ENCODE measurements at regions not wholly inside any gene's neighbourhood (a gene's known extent, or its start where the extent isn't known, plus 50 kb on each side); places are given as distances from the start of the nearest gene placed in this dataset.

DNA sequence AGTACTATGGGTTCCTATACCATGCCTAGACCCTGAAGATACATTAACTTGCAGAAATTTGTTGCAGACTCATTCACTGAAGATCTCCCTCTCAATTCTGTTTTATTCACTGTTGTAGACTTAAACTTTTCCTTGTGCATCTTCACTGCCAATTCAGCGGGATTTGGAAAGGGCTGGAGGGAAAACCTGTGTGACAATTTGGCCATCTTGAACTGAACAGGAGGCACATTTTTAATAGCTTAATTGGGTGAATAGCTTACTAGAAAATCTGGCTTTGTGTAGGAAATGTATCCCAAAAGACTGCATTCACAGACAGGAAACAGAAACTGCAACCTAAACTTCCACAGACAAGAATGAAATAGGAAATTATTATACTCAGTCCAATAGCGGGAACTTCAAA, 512.3 kb downstream of the XIRP2 start:
- H3K4me1 Mint-ChIP-seq (ENCODE audit: low read depth) = no peaks in the 10 kb centered on the region
- H3K27ac Mint-ChIP-seq = no peak overlapping the region
- peaks cover 10% of the 10 kb centered on the region for H3K9me3 Mint-ChIP-seq
- H3K4me3 Mint-ChIP-seq = no peak overlapping the region
- DNase-seq = no peak
- CTCF ChIA-PET = interaction anchor here (0.6 kb wide), 1 partner anchor 262 kb away, joined by 3 read pairs; no protein-coding TSS in a partner anchor
- H3K36me3 Mint-ChIP-seq (ENCODE audit: low read depth) = no peaks in the 10 kb centered on the region
- intact Hi-C loops (cut with micrococcal nuclease) = no loop called here
- H3K27me3 Mint-ChIP-seq (ENCODE audit: low read depth) = no peaks in the 10 kb centered on the region

DNA sequence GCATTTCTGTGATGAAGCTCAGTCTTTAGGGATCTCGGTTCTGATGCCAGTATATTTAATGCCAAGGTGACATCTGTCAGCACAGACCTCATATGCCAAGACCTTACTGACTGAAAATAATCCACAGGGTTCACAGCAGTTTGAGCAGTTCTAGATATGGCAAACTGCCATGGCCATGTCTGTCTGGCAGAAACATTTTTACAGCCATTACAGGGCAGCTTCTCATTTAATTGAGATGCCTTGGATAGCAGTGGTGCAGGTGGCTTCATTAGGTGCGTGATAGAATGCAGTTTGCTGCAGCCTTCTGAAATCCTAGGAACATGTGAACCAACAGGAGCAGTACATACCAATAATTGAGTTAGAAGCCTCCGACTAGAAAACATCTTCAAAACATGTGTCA, 510.6 kb downstream of the XIRP2 start:
- Mint-ChIP-seq H3K36me3 (ENCODE audit: low read depth) (no peaks in the 10 kb centered on the region), H3K4me3 (no peak overlapping the region), H3K27ac (no peak overlapping the region), H3K27me3 (ENCODE audit: low read depth) (no peaks in the 10 kb centered on the region), H3K4me1 (ENCODE audit: low read depth) (no peaks in the 10 kb centered on the region), H3K9me3 (peaks cover 10% of the 10 kb centered on the region)
- DNase-seq = no peak
- CTCF ChIA-PET = no interaction called here
- intact Hi-C loops (cut with micrococcal nuclease) = no loop called here

DNA sequence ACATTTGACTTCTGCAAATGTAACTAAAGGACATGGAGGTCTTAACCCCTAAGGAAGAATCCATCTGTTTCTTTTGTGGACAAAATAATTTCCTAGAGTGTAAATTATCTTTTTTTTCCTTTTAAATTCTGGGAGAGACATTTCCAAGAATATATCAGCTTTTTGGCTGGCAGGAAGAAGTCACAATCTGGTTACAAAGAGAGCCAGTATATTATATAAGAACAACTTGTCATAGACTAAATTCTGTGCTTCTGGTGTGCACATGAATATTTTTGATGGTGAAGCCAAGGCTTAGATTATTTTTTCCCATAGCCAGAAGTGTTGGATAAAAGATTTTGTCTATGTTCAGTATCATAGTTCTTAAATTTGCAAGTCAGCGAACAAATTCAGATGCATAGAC, 500.6 kb downstream of the XIRP2 start:
- no peaks in the 10 kb centered on the region for H3K27me3 Mint-ChIP-seq (ENCODE audit: low read depth)
- H3K27ac Mint-ChIP-seq = no peak overlapping the region
- H3K4me3 Mint-ChIP-seq = no peak overlapping the region
- H3K4me1 Mint-ChIP-seq (ENCODE audit: low read depth) = no peaks in the 10 kb centered on the region
- no peaks in the 10 kb centered on the region for H3K9me3 Mint-ChIP-seq
- no peak for DNase-seq
- no peaks in the 10 kb centered on the region for H3K36me3 Mint-ChIP-seq (ENCODE audit: low read depth)
- intact Hi-C loops (cut with micrococcal nuclease) = no loop called here
- CTCF ChIA-PET = no interaction called here

DNA sequence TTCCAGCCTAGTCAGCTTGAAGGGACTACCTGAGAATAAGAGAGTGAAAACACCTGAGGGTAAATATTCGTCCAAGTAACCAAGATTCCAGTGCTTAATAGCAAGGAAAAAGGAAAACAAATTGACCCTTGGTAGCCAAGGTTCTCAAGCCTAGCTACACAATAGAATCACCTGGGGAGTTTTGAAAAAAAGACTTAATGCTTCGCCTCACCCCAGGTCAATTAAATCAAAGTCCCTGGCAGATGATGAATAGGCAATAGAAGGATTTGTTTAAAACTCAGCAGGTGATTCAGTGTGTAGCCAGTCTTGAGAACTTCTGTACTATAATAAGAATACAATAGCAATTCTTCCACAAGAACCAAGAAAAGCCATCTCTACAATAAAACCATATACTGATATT, 500.2 kb downstream of the XIRP2 start:
- Mint-ChIP-seq H3K4me3 (no peak overlapping the region), H3K36me3 (ENCODE audit: low read depth) (no peaks in the 10 kb centered on the region), H3K27me3 (ENCODE audit: low read depth) (no peaks in the 10 kb centered on the region), H3K27ac (no peak overlapping the region), H3K4me1 (ENCODE audit: low read depth) (no peaks in the 10 kb centered on the region), H3K9me3 (no peaks in the 10 kb centered on the region)
- intact Hi-C loops (cut with micrococcal nuclease) = no loop called here
- CTCF ChIA-PET = no interaction called here
- no peak for DNase-seq

DNA sequence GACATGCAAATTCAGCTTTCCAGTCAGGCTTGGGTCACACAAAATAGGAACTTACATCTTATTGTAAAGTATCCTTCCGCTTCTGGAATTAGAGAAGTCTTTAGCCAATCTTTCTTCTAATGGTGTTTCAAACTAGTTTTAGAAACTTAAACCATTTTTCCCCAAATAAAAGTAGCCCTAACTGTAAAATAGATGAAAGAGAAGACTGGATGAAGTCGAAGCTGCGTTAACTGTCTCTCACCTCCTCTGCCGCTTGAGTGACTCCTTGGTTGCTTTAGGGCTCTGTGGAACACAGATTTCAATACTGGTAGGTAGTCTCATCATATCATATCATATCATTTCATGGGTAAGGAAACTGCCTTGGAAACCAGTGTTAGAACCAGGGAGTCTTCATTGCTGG, 498.4 kb downstream of the XIRP2 start:
- Mint-ChIP-seq H3K4me1 (ENCODE audit: low read depth) (no peaks in the 10 kb centered on the region), H3K9me3 (no peaks in the 10 kb centered on the region), H3K4me3 (no peak overlapping the region), H3K27ac (no peak overlapping the region), H3K27me3 (ENCODE audit: low read depth) (no peaks in the 10 kb centered on the region), H3K36me3 (ENCODE audit: low read depth) (no peaks in the 10 kb centered on the region)
- CTCF ChIA-PET = interaction anchor here (0.6 to 0.7 kb wide), 2 partner anchors 42 to 93 kb away, joined by 3 read pairs; no protein-coding TSS in a partner anchor
- intact Hi-C loops (cut with micrococcal nuclease) = no loop called here
- DNase-seq = no peak

DNA sequence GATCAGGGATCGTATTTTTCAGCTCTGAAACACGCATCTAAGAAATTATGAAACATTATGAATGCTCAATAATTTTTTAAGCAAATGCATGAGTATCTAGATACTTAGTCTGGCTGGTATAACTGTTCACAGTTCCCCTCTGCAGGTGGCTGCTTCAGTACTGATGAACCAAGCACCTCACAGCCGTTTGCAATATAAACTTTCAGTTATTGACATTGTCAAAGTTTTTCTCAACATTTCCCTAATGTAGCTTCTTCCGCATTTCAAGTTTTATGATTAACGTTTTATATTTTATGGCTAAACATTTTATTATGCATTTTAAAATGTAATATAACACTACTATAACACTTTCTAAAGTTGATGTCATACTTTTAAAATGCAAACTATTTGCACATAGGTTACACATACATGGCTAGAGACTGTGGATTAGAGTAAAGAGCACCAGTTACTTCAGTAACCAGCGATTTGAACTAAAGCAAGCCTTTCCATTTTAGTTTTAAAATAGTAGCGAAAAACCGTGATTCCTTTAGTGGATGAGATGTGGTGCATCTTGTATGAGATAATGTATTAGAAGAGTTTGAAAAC, 495.4 kb downstream of the XIRP2 start:
- H3K36me3 Mint-ChIP-seq (ENCODE audit: low read depth) = no peaks in the 10 kb centered on the region
- intact Hi-C loops (cut with micrococcal nuclease) = no loop called here
- no peak overlapping the region for H3K4me3 Mint-ChIP-seq
- CTCF ChIA-PET = no interaction called here
- H3K9me3 Mint-ChIP-seq = no peaks in the 10 kb centered on the region
- no peaks in the 10 kb centered on the region for H3K27me3 Mint-ChIP-seq (ENCODE audit: low read depth)
- DNase-seq = no peak
- no peaks in the 10 kb centered on the region for H3K4me1 Mint-ChIP-seq (ENCODE audit: low read depth)
- no peak overlapping the region for H3K27ac Mint-ChIP-seq

DNA sequence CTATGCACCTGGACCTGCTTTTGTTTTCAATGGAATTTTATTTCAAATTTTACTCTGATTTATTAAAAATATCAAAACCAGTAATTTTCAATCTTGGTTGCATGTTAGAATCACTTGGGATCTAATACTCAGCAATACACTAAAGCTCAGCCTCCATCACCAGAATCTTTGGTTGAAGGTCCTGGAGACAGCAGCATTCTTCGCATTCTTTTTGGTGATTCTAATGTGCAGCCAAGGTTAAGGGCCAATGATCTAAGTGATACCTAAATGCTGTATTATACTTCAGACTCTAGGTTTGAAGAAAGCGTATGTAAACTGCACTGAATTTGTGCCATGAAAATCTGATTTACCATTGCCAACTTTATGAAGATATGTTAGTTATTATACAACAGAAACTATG, 493.1 kb downstream of the XIRP2 start:
- no peak for DNase-seq
- no peaks in the 10 kb centered on the region for H3K36me3 Mint-ChIP-seq (ENCODE audit: low read depth)
- H3K9me3 Mint-ChIP-seq = no peaks in the 10 kb centered on the region
- intact Hi-C loops (cut with micrococcal nuclease) = no loop called here
- H3K4me1 Mint-ChIP-seq (ENCODE audit: low read depth) = no peaks in the 10 kb centered on the region
- H3K27me3 Mint-ChIP-seq (ENCODE audit: low read depth) = no peaks in the 10 kb centered on the region
- H3K27ac Mint-ChIP-seq = no peak overlapping the region
- no peak overlapping the region for H3K4me3 Mint-ChIP-seq
- CTCF ChIA-PET = no interaction called here

DNA sequence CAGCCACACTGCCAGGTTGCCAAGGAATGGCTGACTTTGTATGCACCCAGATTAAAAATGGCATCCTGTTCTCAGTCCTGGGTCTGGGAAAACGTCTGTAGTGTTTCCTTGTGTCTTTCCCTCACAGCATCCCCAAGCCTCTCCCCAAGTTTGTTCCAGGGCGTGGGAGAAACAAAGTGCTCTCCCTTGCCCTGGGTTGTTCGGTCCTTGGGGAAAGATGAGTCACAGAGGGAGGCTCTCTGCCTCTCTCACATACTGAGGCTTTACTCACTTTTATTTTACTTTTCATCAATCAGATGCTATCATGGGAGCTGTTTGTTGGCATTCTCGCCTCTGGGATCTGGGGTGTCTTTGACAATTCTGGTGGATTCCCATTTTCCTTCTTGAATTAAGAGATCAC, 492.3 kb downstream of the XIRP2 start:
- Mint-ChIP-seq H3K36me3 (ENCODE audit: low read depth) (no peaks in the 10 kb centered on the region), H3K27me3 (ENCODE audit: low read depth) (no peaks in the 10 kb centered on the region), H3K4me3 (no peak overlapping the region), H3K27ac (no peak overlapping the region), H3K4me1 (ENCODE audit: low read depth) (no peaks in the 10 kb centered on the region), H3K9me3 (no peaks in the 10 kb centered on the region)
- DNase-seq = no peak
- CTCF ChIA-PET = no interaction called here
- intact Hi-C loops (cut with micrococcal nuclease) = no loop called here

DNA sequence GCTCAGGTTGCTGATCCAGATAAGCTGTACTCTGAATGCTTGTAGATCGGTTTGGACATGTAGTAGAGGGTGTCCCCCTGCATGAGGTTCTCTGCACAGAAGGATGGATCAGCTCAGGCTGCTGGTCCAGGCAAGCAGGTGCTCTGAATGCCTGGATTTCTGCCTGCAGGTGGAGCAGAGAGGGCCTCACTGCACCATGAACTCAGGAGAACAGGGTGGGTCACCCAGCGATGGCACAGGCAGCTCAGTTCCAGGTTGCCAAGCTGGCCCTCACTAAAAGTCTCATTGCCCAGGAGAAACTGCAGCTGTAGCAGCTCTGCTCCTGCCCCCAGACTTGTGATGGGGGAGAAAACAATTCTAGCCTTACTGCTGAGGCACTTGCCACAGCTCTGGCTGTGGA, 491.8 kb downstream of the XIRP2 start:
- no peak for DNase-seq
- Mint-ChIP-seq H3K9me3 (no peaks in the 10 kb centered on the region), H3K36me3 (ENCODE audit: low read depth) (no peaks in the 10 kb centered on the region), H3K27ac (no peak overlapping the region), H3K4me3 (no peak overlapping the region), H3K4me1 (ENCODE audit: low read depth) (no peaks in the 10 kb centered on the region), H3K27me3 (ENCODE audit: low read depth) (no peaks in the 10 kb centered on the region)
- intact Hi-C loops (cut with micrococcal nuclease) = no loop called here
- CTCF ChIA-PET = no interaction called here

DNA sequence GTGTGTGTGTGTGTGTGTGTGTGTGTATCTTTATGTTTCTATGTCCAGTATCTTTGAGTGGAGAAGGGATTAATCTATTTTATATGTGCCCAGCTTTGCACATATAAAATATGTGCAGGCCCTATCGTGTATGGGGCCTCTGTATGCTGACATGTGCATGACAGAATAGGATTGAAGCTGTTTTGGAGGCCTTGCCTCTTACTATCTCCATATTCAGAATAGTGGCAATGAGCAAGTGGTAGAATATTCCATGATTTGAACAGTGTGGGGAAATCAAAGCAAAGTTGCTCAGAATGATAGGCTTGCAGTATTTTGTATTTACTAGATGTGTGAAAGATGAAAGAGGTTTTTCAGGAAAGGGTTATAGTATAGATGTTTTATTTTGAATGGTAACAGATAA, 480.8 kb downstream of the XIRP2 start:
- H3K4me3 Mint-ChIP-seq = no peak overlapping the region
- H3K36me3 Mint-ChIP-seq (ENCODE audit: low read depth) = no peaks in the 10 kb centered on the region
- DNase-seq = no peak
- intact Hi-C loops (cut with micrococcal nuclease) = no loop called here
- no peak overlapping the region for H3K27ac Mint-ChIP-seq
- H3K27me3 Mint-ChIP-seq (ENCODE audit: low read depth) = no peaks in the 10 kb centered on the region
- no peaks in the 10 kb centered on the region for H3K4me1 Mint-ChIP-seq (ENCODE audit: low read depth)
- H3K9me3 Mint-ChIP-seq = no peaks in the 10 kb centered on the region
- CTCF ChIA-PET = interaction anchor here (0.6 kb wide), 2 partner anchors 18 to 167 kb away, joined by 3 read pairs; no protein-coding TSS in a partner anchor

DNA sequence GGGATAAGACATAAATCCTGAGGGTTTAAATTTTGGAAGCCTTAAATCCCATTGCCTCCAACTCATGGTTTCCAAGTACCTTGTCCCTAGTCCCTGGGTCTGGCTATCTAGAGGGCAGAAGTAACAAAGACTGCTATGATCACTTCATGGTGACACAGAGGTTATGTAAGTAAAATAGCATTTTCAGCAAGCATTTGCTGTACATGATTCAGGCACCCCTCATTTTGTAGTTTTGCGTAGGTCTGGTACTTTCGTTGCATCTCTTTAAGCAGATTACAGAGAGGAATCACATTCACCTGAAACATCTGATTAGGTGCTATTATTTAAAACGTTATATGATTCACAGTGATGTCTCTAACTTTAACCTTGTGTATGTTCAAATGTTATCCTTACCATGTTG, 480.1 kb downstream of the XIRP2 start:
- Mint-ChIP-seq H3K27ac (no peak overlapping the region), H3K9me3 (no peaks in the 10 kb centered on the region), H3K27me3 (ENCODE audit: low read depth) (no peaks in the 10 kb centered on the region), H3K4me1 (ENCODE audit: low read depth) (no peaks in the 10 kb centered on the region), H3K4me3 (no peak overlapping the region), H3K36me3 (ENCODE audit: low read depth) (no peaks in the 10 kb centered on the region)
- intact Hi-C loops (cut with micrococcal nuclease) = no loop called here
- CTCF ChIA-PET = interaction anchor here (0.6 kb wide), 2 partner anchors 17 to 167 kb away, joined by 3 read pairs; no protein-coding TSS in a partner anchor
- no peak for DNase-seq

DNA sequence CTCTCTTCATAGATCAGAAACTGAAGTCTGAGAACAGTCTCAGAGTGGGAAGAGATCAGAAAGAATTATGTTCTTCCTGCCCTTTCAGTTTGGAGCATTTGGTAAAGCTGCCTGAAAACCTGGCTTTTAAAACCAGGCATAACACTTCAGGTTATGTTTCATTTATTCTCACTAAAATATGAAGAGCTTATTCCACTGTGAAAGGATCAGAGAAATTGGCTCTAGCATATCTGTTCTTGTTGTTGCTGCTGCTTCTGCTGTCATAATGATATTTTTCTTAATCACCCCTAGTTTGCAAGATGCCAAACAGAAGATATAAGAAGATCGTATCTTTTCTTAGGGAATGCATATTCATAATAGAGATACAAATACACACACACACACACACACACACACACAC, 476.9 kb downstream of the XIRP2 start:
- H3K36me3 Mint-ChIP-seq (ENCODE audit: low read depth) = no peaks in the 10 kb centered on the region
- no peaks in the 10 kb centered on the region for H3K27me3 Mint-ChIP-seq (ENCODE audit: low read depth)
- H3K9me3 Mint-ChIP-seq = peaks cover 2% of the 10 kb centered on the region
- no peak overlapping the region for H3K27ac Mint-ChIP-seq
- no peaks in the 10 kb centered on the region for H3K4me1 Mint-ChIP-seq (ENCODE audit: low read depth)
- DNase-seq = no peak
- CTCF ChIA-PET = no interaction called here
- H3K4me3 Mint-ChIP-seq = no peak overlapping the region
- intact Hi-C loops (cut with micrococcal nuclease) = no loop called here

DNA sequence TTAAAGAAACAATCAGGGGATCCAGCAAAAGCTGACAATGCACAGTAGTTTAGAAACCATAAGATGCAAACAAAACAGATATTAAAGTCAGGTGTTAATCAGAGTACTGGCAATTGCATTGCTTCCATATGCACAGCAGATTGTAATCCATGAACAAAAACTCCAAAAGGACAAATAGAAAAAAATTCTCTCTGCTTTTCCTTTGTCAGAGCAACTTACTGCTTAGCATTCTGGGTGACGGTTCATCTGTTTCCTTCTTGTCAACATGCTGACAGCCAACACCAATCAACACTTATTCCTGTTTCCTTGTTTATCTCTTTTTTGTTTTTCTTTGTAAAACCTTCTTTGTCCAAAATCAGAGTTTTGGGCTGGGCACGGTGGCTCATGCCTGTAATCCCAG, 473.1 kb downstream of the XIRP2 start:
- H3K4me3 Mint-ChIP-seq = no peak overlapping the region

DNA sequence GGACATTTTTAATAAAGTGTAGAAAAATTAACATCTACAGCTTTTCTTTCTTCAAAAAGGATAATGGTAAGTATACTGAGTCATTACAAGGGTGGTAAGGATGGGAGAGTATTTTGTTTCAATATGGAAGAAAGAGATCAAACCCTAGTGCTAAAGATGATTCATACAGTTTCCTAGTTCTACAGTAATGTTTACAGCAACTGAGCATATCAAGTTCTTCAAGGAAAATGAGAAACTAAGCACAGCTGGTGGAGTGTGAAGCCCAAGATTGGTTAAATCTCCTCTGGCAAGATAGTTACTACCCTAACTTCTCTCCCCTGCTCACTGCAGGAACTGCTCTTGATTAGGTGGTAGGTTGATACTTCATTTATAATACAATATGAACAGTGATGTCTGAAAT, 467.5 kb downstream of the XIRP2 start:
- intact Hi-C loops (cut with micrococcal nuclease) = no loop called here
- CTCF ChIA-PET = no interaction called here
- Mint-ChIP-seq H3K27ac (no peak overlapping the region), H3K36me3 (ENCODE audit: low read depth) (no peaks in the 10 kb centered on the region), H3K27me3 (ENCODE audit: low read depth) (no peaks in the 10 kb centered on the region), H3K4me3 (no peak overlapping the region), H3K4me1 (ENCODE audit: low read depth) (no peaks in the 10 kb centered on the region), H3K9me3 (peaks cover 2% of the 10 kb centered on the region)
- no peak for DNase-seq

More for the DNA sequence above, 473.1 kb downstream of the XIRP2 start:
- no peak for DNase-seq
- no peaks in the 10 kb centered on the region for H3K27me3 Mint-ChIP-seq (ENCODE audit: low read depth)
- H3K9me3 Mint-ChIP-seq = peaks cover 2% of the 10 kb centered on the region
- intact Hi-C loops (cut with micrococcal nuclease) = no loop called here
- no peaks in the 10 kb centered on the region for H3K4me1 Mint-ChIP-seq (ENCODE audit: low read depth)
- no peak overlapping the region for H3K27ac Mint-ChIP-seq
- no peaks in the 10 kb centered on the region for H3K36me3 Mint-ChIP-seq (ENCODE audit: low read depth)
- CTCF ChIA-PET = no interaction called here

Measured in activated naive CD4-positive, alpha-beta T cell treated with anti-CD3 and anti-CD28 coated beads for 36 hours (primary cell).